ENCODE measurements at regions not wholly inside any gene's neighbourhood (a gene's known extent, or its start where the extent isn't known, plus 50 kb on each side); places are given as distances from the start of the nearest gene placed in this dataset.

GRCh38 chr7:46230298-46230989 lies 309.4 kb upstream of the IGFBP3 start:
- ChIA-PET POLR2A (interaction anchor here (0.7 kb wide), 1 partner anchor 1537 kb away, joined by 3 read pairs; no protein-coding TSS in a partner anchor), CTCF (no interaction called here)
- no peak for DNase-seq (ENCODE audit: low read depth)

GRCh38 chr7:46229409-46229808 lies 308.3 kb upstream of the IGFBP3 start:
- ChIA-PET CTCF (no interaction called here), POLR2A (no interaction called here)

More at GRCh38 chr7:46230298-46230989, 309.4 kb upstream of the IGFBP3 start:
- TF ChIP-seq, protein P1, sequence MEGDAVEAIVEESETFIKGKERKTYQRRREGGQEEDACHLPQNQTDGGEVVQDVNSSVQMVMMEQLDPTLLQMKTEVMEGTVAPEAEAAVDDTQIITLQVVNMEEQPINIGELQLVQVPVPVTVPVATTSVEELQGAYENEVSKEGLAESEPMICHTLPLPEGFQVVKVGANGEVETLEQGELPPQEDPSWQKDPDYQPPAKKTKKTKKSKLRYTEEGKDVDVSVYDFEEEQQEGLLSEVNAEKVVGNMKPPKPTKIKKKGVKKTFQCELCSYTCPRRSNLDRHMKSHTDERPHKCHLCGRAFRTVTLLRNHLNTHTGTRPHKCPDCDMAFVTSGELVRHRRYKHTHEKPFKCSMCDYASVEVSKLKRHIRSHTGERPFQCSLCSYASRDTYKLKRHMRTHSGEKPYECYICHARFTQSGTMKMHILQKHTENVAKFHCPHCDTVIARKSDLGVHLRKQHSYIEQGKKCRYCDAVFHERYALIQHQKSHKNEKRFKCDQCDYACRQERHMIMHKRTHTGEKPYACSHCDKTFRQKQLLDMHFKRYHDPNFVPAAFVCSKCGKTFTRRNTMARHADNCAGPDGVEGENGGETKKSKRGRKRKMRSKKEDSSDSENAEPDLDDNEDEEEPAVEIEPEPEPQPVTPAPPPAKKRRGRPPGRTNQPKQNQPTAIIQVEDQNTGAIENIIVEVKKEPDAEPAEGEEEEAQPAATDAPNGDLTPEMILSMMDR (IDR thresholded peaks at IDR 0.05; ENCODE audit: insufficient read depth, low read depth, low read length), result no peak
- H3K4me3 ChIP-seq (ENCODE audit: low read depth, low read length), result no peak overlapping the region
- H3K36me3 ChIP-seq (ENCODE audit: control insufficient read depth, insufficient read depth, low read length), result no peaks in the 10 kb centered on the region
- no peaks in the 10 kb centered on the region for H3K27me3 ChIP-seq (ENCODE audit: control insufficient read depth, insufficient read depth, low read length)

GRCh38 chr7:46226860-46227259 lies 305.8 kb upstream of the IGFBP3 start:
- CTCF ChIA-PET, result no interaction called here
- Histone ChIP-seq H3K27me3 (ENCODE audit: control insufficient read depth, insufficient read depth, low read length) (no peaks in the 10 kb centered on the region), H3K4me3 (ENCODE audit: low read depth, low read length) (no peak overlapping the region), H3K36me3 (ENCODE audit: control insufficient read depth, insufficient read depth, low read length) (no peaks in the 10 kb centered on the region)
- POLR2A ChIA-PET, result no interaction called here
- DNase-seq (ENCODE audit: low read depth), result no peak
- TF ChIP-seq, protein P1 (IDR thresholded peaks at IDR 0.05; ENCODE audit: insufficient read depth, low read depth, low read length), result no peak

More at GRCh38 chr7:46229409-46229808, 308.3 kb upstream of the IGFBP3 start:
- DNase-seq (ENCODE audit: low read depth), result no peak
- TF ChIP-seq, protein P1 (IDR thresholded peaks at IDR 0.05; ENCODE audit: insufficient read depth, low read depth, low read length), result no peak
- H3K27me3 ChIP-seq (ENCODE audit: control insufficient read depth, insufficient read depth, low read length), result no peaks in the 10 kb centered on the region
- H3K36me3 ChIP-seq (ENCODE audit: control insufficient read depth, insufficient read depth, low read length), result no peaks in the 10 kb centered on the region
- no peak overlapping the region for H3K4me3 ChIP-seq (ENCODE audit: low read depth, low read length)

DNA sequence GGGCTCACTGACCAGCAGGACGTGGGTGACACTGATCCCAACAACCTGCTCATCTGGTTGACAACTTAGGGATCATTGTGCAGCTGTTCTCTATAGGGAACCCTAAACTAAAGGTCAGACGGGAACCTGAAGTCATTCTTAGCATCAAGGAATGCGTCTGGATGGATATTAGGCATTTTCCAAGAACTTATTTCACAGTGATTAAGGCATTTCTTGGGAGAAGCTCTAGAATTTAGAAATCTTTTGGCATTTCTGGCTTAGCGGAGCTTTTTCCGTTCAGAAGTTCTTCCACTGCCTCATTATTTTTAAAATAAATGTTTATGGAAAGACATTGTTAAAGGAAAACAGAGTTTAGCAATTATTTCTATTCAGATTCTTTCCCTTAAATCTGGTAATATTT lies 303.3 kb upstream of the IGFBP3 start:
- no peaks in the 10 kb centered on the region for H3K27me3 ChIP-seq (ENCODE audit: control insufficient read depth, insufficient read depth, low read length)
- DNase-seq (ENCODE audit: low read depth), result no peak
- no peaks in the 10 kb centered on the region for H3K36me3 ChIP-seq (ENCODE audit: control insufficient read depth, insufficient read depth, low read length)
- TF ChIP-seq, protein P1 (IDR thresholded peaks at IDR 0.05; ENCODE audit: insufficient read depth, low read depth, low read length), result no peak
- H3K4me3 ChIP-seq (ENCODE audit: low read depth, low read length), result no peak overlapping the region
- POLR2A ChIA-PET, result no interaction called here
- CTCF ChIA-PET, result interaction anchor here (0.9 kb wide), 1 partner anchor 10 kb away, joined by 3 read pairs; no protein-coding TSS in a partner anchor

DNA sequence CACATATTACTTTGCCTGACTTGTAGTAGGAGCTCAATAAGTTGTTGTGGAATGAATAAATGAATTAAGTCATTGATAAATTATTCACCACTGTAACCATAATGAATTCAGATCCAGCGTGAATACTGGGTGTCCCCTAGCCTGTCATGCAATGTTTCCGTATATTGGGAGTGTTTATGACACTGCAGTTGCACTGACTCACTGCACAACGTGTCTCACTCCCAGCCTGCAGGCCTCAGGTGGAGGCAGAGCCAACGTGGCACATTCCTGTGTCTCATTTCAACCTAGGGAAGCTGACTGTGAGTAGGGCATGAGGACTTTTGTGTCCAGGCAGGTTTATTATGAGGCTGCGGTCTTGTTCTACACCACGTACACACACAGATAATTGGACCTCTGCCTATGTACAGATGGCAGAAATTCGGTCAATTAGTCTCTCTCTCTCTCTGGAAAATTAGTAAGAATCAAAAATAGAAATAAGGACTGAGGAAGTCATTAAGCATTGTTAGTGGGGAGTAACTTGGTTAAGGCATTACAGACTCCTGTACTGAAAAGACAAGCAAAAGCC lies 299.1 kb upstream of the IGFBP3 start:
- POLR2A ChIA-PET, result no interaction called here

More for the DNA sequence above, 299.1 kb upstream of the IGFBP3 start:
- no peaks in the 10 kb centered on the region for H3K36me3 ChIP-seq (ENCODE audit: control insufficient read depth, insufficient read depth, low read length)
- TF ChIP-seq, protein P1 (IDR thresholded peaks at IDR 0.05; ENCODE audit: insufficient read depth, low read depth, low read length), result no peak
- no peak overlapping the region for H3K4me3 ChIP-seq (ENCODE audit: low read depth, low read length)
- H3K27me3 ChIP-seq (ENCODE audit: control insufficient read depth, insufficient read depth, low read length), result no peaks in the 10 kb centered on the region
- CTCF ChIA-PET, result interaction anchor here (0.6 kb wide), 1 partner anchor 24 kb away, joined by 3 read pairs; no protein-coding TSS in a partner anchor
- no peak for DNase-seq (ENCODE audit: low read depth)
